Astrocyte of the cerebellum (primary cell): ENCODE measurements at regions not wholly inside any gene's neighbourhood (a gene's known extent, or its start where the extent isn't known, plus 50 kb on each side); places are given as distances from the start of the nearest gene placed in this dataset.

Source experiments
- DNase-seq: peaks from one replicate; pipeline ENCODE4 v3.0.0-alpha.2; 2011; ENCODE audit warnings: low read depth
- H3K4me3 ChIP-seq: 2 replicates; pipeline ENCODE4 v1.5.1; 2011; ENCODE audit warnings: mild to moderate bottlenecking, low read depth, low read length, moderate library complexity
- in situ Hi-C: cut with HindIII; loops from 2 replicates; pipeline ENCODE4 v1.10.0; 2017; ENCODE audit warnings: low sequenced_read_pairs
- TF ChIP-seq, protein P1 (sequence below): IDR thresholded peaks from 2 replicates; pipeline ENCODE4 v1.5.1; 2012; ENCODE audit warnings: low read length, low read depth, moderate library complexity, mild to moderate bottlenecking; ENCODE audit errors: missing control alignments

- TF ChIP-seq, protein P1, sequence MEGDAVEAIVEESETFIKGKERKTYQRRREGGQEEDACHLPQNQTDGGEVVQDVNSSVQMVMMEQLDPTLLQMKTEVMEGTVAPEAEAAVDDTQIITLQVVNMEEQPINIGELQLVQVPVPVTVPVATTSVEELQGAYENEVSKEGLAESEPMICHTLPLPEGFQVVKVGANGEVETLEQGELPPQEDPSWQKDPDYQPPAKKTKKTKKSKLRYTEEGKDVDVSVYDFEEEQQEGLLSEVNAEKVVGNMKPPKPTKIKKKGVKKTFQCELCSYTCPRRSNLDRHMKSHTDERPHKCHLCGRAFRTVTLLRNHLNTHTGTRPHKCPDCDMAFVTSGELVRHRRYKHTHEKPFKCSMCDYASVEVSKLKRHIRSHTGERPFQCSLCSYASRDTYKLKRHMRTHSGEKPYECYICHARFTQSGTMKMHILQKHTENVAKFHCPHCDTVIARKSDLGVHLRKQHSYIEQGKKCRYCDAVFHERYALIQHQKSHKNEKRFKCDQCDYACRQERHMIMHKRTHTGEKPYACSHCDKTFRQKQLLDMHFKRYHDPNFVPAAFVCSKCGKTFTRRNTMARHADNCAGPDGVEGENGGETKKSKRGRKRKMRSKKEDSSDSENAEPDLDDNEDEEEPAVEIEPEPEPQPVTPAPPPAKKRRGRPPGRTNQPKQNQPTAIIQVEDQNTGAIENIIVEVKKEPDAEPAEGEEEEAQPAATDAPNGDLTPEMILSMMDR, result no peak
- DNase-seq, result no peak
- in situ Hi-C loops, result no loop called here
- no peak overlapping the region for H3K4me3 ChIP-seq
Observed at GRCh38 chr11:70846781-70847655, 405.4 kb downstream of the SHANK2 start.

GRCh38 chr11:70848243-70848750, 404.1 kb downstream of the SHANK2 start:
- TF ChIP-seq, protein P1, result no peak
- in situ Hi-C loops, result no loop called here
- DNase-seq, result no peak
- no peak overlapping the region for H3K4me3 ChIP-seq

GRCh38 chr11:70849031-70849430, 403.3 kb downstream of the SHANK2 start:
- in situ Hi-C loops, result no loop called here
- H3K4me3 ChIP-seq, result no peak overlapping the region
- TF ChIP-seq, protein P1, result no peak

DNA sequence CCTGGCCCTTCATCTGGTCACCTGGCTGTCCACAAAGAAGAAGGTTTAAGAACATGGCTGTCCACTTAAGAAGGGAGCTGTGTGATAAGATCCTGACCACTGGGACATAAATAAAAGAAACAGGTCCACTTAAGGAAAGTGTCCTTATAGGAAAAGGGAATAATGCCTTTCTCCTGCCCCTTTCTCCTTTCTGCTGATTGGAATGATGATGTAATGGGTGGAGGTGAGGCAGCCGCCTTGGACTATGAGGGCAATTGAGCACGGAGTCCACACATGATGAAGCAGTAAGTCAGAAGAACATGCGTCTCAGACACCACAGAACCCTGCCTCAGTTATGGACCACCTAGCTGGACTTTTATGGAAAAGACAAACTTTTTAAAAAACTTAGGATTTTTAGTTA, 401.1 kb downstream of the SHANK2 start:
- no peak overlapping the region for H3K4me3 ChIP-seq
- DNase-seq, result no peak
- in situ Hi-C loops, result no loop called here
- TF ChIP-seq, protein P1, result no peak

More at GRCh38 chr11:70849031-70849430, 403.3 kb downstream of the SHANK2 start:
- DNase-seq, result no peak

- DNase-seq, result no peak
- TF ChIP-seq, protein P1, result no peak
- in situ Hi-C loops, result no loop called here
- H3K4me3 ChIP-seq, result no peak overlapping the region
Observed at GRCh38 chr11:70851907-70852306, 400.5 kb downstream of the SHANK2 start.

- in situ Hi-C loops, result no loop called here
- no peak overlapping the region for H3K4me3 ChIP-seq
- TF ChIP-seq, protein P1, result no peak
- DNase-seq, result no peak
Observed at GRCh38 chr11:70853068-70853769, 399.2 kb downstream of the SHANK2 start.
